ENCODE measurements at regions not wholly inside any gene's neighbourhood (a gene's known extent, or its start where the extent isn't known, plus 50 kb on each side); places are given as distances from the start of the nearest gene placed in this dataset.

- H3K4me2 ChIP-seq (ENCODE audit: low read depth, low read length, poor library complexity, severe bottlenecking) = no peak overlapping the region
- no peaks in the 10 kb centered on the region for H3F3A ChIP-seq (ENCODE audit: low read depth)
- H3K36me3 ChIP-seq (ENCODE audit: insufficient read depth, low read length) = no peaks in the 10 kb centered on the region
- peaks cover 15% of the 10 kb centered on the region for H3K4me1 ChIP-seq (ENCODE audit: insufficient read depth, low read length, poor library complexity, severe bottlenecking)
- H4K20me1 ChIP-seq (ENCODE audit: insufficient read depth, low read length, poor library complexity, severe bottlenecking) = no peaks in the 10 kb centered on the region
- H2AFZ ChIP-seq (ENCODE audit: low read length) = no peak overlapping the region
- H3K9ac ChIP-seq (ENCODE audit: low read depth, low read length, poor library complexity, severe bottlenecking) = no peak overlapping the region
- no peak for TF ChIP-seq CTCF (conservative IDR thresholded peaks at IDR 0.05; ENCODE audit: low read length)
- no peak for TF ChIP-seq EZH2phosphoT487 (IDR thresholded peaks at IDR 0.05; ENCODE audit: borderline replicate concordance)
- H3K4me3 ChIP-seq (ENCODE audit: low read length, poor library complexity, severe bottlenecking) = no peak overlapping the region
- no peaks in the 10 kb centered on the region; the same call in 1 of the 2 replicates for H3K9me3 ChIP-seq (ENCODE audit: insufficient read depth, low read depth, low read length)
- H3K9me2 ChIP-seq (replicated peaks; ENCODE audit: low read depth, low read length) = no peaks in the 10 kb centered on the region
- no peaks in the 10 kb centered on the region for H3K27me3 ChIP-seq (ENCODE audit: insufficient read depth, low read length, poor library complexity, severe bottlenecking)
- no peaks in the 10 kb centered on the region for H3K79me2 ChIP-seq (ENCODE audit: insufficient read depth, low read length)
Measured at GRCh38 chr22:22986008-22986407, 84.3 kb upstream of the GNAZ start.

DNA sequence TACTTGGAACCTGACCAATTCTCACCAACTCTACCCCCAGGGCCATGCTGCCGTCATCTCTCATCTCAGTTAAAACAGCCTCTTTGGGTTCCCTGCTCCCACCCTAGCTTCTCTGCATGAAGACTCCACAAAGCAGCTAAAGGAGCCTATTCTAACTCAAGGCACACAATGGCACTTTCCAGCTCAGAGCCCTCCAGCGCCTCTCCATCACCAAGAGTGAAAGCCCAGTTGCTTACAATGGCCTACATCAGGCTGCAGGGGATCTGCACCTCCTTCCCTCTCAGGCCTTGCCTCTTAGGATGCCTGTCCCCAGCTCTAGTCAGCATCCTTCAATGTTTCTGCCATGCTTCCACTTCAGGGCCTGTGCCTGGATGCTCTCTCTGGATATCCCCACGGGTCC, 83.7 kb upstream of the GNAZ start:
- TF ChIP-seq EZH2phosphoT487 (IDR thresholded peaks at IDR 0.05; ENCODE audit: borderline replicate concordance) = no peak
- no peak for TF ChIP-seq CTCF (conservative IDR thresholded peaks at IDR 0.05; ENCODE audit: low read length)
- Histone ChIP-seq H3K9me2 (replicated peaks; ENCODE audit: low read depth, low read length) (no peaks in the 10 kb centered on the region), H2AFZ (ENCODE audit: low read length) (no peak overlapping the region), H4K20me1 (ENCODE audit: insufficient read depth, low read length, poor library complexity, severe bottlenecking) (no peaks in the 10 kb centered on the region), H3K27me3 (ENCODE audit: insufficient read depth, low read length, poor library complexity, severe bottlenecking) (no peaks in the 10 kb centered on the region), H3K4me2 (ENCODE audit: low read depth, low read length, poor library complexity, severe bottlenecking) (no peak overlapping the region), H3K4me3 (ENCODE audit: low read length, poor library complexity, severe bottlenecking) (no peak overlapping the region), H3K36me3 (ENCODE audit: insufficient read depth, low read length) (no peaks in the 10 kb centered on the region), H3K4me1 (ENCODE audit: insufficient read depth, low read length, poor library complexity, severe bottlenecking) (peaks cover 15% of the 10 kb centered on the region), H3F3A (ENCODE audit: low read depth) (no peaks in the 10 kb centered on the region), H3K79me2 (ENCODE audit: insufficient read depth, low read length) (no peaks in the 10 kb centered on the region), H3K9ac (ENCODE audit: low read depth, low read length, poor library complexity, severe bottlenecking) (no peak overlapping the region), H3K9me3 (ENCODE audit: insufficient read depth, low read depth, low read length) (no peaks in the 10 kb centered on the region; the same call in 1 of the 2 replicates)

DNA sequence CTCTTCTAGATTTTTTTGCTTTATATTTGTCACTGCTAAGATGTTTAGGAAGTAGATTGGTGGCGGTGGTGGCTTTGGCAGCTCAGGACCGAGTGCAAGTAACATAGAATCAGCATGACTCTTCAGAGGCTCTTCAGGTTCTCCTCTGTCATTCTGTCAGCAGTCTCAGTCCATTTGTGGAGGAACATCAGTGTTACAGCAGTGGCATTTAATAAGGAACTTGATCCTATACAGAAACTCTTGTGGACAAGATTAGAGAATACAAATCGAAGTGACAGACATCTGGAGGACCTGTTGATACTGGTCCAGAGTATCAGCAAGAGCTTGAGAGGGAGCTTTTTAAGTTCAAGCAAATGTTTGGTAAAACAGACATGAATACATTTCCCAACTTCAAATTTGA, 82.2 kb upstream of the GNAZ start:
- Histone ChIP-seq H3K4me2 (ENCODE audit: low read depth, low read length, poor library complexity, severe bottlenecking) (no peak overlapping the region), H3K4me3 (ENCODE audit: low read length, poor library complexity, severe bottlenecking) (no peak overlapping the region), H3K9me3 (ENCODE audit: insufficient read depth, low read depth, low read length) (no peaks in the 10 kb centered on the region), H2AFZ (ENCODE audit: low read length) (no peak overlapping the region), H3K27me3 (ENCODE audit: insufficient read depth, low read length, poor library complexity, severe bottlenecking) (no peaks in the 10 kb centered on the region), H3F3A (ENCODE audit: low read depth) (no peaks in the 10 kb centered on the region), H3K36me3 (ENCODE audit: insufficient read depth, low read length) (no peaks in the 10 kb centered on the region), H3K4me1 (ENCODE audit: insufficient read depth, low read length, poor library complexity, severe bottlenecking) (peaks cover 6% of the 10 kb centered on the region), H3K79me2 (ENCODE audit: insufficient read depth, low read length) (no peaks in the 10 kb centered on the region), H3K9me2 (replicated peaks; ENCODE audit: low read depth, low read length) (no peaks in the 10 kb centered on the region), H4K20me1 (ENCODE audit: insufficient read depth, low read length, poor library complexity, severe bottlenecking) (no peaks in the 10 kb centered on the region), H3K9ac (ENCODE audit: low read depth, low read length, poor library complexity, severe bottlenecking) (no peak overlapping the region)
- TF ChIP-seq EZH2phosphoT487 (IDR thresholded peaks at IDR 0.05; ENCODE audit: borderline replicate concordance) (no peak), CTCF (conservative IDR thresholded peaks at IDR 0.05; ENCODE audit: low read length) (no peak)
